ENCODE measurements at regions not wholly inside any gene's neighbourhood (a gene's known extent, or its start where the extent isn't known, plus 50 kb on each side); places are given as distances from the start of the nearest gene placed in this dataset.
"Not testable (repeated sequence)": the region's sequence is repeated elsewhere in the genome, so short reads cannot be mapped to it uniquely, and the experiment has no call there.

GRCh38 chr5:166240705-166241104 is 2050.7 kb upstream of the WWC1 start:
- DNase-seq = no peak

GRCh38 chr5:166245556-166245955 is 2045.9 kb upstream of the WWC1 start:
- no peak for DNase-seq

DNA sequence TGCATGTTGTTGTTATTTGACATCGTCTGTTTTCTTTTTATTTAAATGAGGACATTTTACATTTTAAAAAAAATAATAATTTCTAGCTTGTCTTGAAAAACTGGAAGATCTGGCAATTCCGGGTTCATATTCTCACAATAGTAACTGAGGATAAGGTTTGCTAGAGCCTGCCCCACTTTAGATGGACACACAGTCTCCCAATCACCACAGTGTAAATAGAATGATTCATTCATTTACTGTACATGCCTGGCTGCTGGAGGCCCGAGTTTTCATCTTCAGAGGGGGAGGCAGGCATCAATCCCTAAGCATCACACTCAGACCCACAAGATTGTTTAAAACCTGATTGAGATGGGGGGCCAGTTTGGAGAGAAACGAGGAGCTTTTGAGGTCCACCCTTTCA is 2039.7 kb upstream of the WWC1 start:
- no peak for DNase-seq

- DNase-seq = no peak
Measured at GRCh38 chr5:166257661-166258060, 2033.8 kb upstream of the WWC1 start.

DNA sequence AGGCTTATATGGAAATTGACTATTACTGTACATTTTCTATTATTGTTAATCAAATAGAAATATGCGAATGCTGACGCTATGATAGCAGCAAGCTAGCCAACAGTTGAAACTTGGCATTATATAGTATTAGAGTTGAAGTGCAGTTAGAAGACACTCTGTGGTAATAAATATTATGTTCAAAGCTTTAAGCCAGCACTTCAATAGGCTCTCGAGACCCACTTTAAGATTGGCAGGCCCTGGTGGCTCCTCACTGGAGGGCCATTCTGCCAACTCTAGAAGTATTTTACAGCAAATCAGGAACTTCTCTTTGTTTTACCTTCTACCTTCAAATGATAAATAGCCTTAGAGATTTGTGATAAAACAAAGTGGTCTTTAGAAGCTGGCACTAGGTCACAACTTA is 2029.0 kb upstream of the WWC1 start:
- DNase-seq = no peak

GRCh38 chr5:166267907-166268306 is 2023.5 kb upstream of the WWC1 start:
- no peak for DNase-seq

DNA sequence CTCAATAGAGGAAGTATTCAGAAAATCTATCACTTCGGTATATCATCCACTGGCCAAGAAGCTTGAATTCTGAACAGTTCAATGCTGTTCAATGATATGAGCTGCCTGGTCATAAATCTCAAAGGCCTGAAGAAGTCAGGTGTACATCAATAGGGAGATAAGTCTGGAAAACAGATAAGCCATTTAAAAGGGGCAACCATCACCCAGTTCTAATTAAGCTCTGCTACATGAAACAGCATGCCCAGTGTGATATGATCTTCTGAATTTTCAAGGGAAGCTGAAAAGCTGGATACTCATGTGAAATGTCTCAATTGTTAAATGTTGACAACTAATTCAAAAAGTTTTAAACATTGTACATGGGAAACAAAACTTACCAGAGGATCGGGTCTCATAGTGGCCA is 2020.7 kb upstream of the WWC1 start:
- DNase-seq = no peak

- no peak for DNase-seq
Measured at GRCh38 chr5:166276006-166276405, 2015.4 kb upstream of the WWC1 start.

GRCh38 chr5:166279828-166280227 is 2011.6 kb upstream of the WWC1 start:
- no peak for DNase-seq

GRCh38 chr5:166281433-166281832 is 2010.0 kb upstream of the WWC1 start:
- DNase-seq = no peak

- no peak for DNase-seq
Measured at GRCh38 chr5:166282939-166283338, 2008.5 kb upstream of the WWC1 start.

GRCh38 chr5:166285361-166285760 is 2006.1 kb upstream of the WWC1 start:
- DNase-seq = no peak

DNA sequence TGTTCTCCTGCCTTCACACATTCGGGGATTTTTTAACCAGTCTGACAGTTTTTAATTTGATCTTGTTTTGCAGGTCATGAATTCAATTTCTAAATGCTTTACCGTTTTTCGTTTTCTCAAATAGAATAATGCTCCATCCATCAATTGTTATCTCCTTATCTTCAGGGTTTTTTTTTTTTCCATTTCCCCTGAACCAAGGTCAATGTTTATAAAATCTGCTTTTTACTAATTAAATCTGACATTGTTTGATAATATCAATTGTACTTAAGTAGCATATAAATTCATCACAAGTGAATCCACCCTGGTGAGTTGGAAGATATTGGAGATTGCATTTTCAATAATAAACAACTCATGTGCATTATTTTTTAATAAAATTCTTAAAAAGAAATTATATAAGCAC is 2004.6 kb upstream of the WWC1 start:
- DNase-seq = no peak

DNA sequence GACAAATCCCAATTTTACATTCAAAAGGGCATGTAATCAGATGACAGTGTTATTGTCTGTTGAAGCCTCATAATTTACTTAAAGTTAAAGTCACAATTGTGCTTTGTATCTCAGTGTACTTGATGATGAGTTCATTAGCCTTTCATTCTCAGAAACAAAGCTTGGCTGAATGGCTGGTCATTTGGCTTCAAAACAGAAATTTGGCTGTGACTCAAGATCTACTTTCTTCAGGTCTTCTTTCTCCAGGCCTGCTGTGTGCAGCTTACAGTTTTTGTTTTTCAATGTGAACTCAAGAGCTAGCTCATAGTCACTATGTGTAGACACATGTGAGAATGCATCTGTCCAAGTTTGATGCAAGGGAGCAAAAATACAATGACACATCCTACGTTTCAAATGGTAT is 2003.6 kb upstream of the WWC1 start:
- no peak for DNase-seq

GRCh38 chr5:166291800-166292199 is 1999.6 kb upstream of the WWC1 start:
- DNase-seq = not testable (repeated sequence)

GRCh38 chr5:166293892-166294291 is 1997.6 kb upstream of the WWC1 start:
- DNase-seq = no peak

GRCh38 chr5:166302166-166302565 is 1989.3 kb upstream of the WWC1 start:
- no peak for DNase-seq

GRCh38 chr5:166317425-166317824 is 1974.0 kb upstream of the WWC1 start:
- DNase-seq = no peak

GRCh38 chr5:166320920-166321480 is 1970.4 kb upstream of the WWC1 start:
- DNase-seq = no peak

GRCh38 chr5:166324372-166324771 is 1967.1 kb upstream of the WWC1 start:
- DNase-seq = no peak

DNA sequence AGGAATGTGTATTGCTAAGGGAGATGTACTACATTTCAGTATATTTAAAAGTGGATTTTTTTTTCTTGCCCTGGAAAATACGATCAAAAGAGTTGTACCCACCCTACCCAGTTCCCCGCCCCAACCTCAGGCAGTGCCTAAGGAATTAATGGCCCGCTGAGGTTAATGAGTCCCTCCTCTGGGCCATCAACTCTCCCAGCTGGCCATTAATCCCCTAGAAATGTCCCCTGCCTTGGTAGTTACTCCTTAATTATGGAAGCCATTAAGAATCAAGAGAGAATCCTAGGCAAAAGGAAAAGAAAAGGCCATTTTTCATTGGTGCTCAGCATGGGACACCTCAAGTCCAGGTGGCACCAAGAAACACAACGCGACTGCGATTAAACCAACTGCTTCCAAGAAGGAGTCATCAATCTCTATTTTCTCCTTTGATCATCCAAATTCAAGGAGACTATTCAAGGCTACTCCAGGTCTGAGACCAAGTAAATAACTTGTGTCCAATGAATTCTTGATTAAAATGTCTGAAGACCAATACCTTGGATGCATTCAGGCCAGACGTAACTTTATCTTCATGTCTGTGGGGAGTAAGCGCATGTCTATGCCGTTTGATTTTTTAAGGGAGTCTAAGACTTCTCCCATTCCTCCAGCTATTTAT is 1962.2 kb upstream of the WWC1 start:
- no peak for DNase-seq

DNA sequence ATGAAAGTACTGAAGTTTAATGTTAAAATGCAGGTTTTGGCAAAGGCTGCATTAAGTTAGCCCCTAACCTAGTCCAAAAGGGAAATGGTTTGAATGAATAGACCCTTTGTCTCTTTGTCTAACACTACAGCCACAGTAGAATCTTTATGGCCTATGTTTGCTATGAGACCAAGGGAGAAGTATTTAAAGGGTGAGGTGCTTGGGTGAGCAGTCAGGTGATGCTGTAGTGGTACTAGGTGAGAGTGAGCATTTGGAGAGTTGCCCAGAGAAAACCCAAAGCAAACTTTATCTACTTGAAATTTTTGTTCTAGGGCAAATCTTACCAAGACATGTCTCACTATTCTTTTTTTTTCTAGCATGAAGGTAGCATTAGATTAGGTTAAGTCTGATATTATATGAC is 1961.4 kb upstream of the WWC1 start:
- DNase-seq = no peak

GRCh38 chr5:166331521-166331920 is 1959.9 kb upstream of the WWC1 start:
- DNase-seq = no peak

DNA sequence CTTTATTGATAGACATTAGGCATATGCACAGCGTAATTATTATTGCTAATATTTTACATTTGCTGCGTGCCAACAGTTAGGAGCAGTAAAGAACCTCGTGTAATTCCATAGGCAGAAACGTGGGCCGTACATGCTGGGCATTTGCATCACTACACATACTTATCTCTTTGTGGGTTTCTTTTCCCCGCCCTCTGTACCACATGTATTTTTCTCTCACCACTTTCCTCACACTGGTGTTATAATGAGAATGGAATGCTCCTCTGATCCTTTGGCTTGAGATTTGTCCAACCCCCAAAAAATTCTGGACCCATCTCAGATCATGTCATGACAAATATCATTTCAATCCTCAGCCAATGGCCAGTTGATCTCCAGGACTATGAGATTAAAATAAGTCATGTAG is 1952.6 kb upstream of the WWC1 start:
- no peak for DNase-seq

All from amygdala (tissue), 56 donors.